ENCODE measurements at regions not wholly inside any gene's neighbourhood (a gene's known extent, or its start where the extent isn't known, plus 50 kb on each side); places are given as distances from the start of the nearest gene placed in this dataset.

GRCh38 chr10:10133281-10133680, 884.4 kb upstream of the CELF2 start:
- ChIA-PET CTCF (no interaction called here), POLR2A (no interaction called here)
- no TSS peak for BruUV-seq (replicated peaks)
- intact Hi-C loops (cut with micrococcal nuclease; ENCODE audit: unreplicated experiment), result no loop called here
- H3K36me3 ChIP-seq (ENCODE audit: control insufficient read depth, insufficient read depth, low read length), result no peaks in the 10 kb centered on the region
- TF ChIP-seq CTCF (IDR thresholded peaks at IDR 0.05; ENCODE audit: insufficient read depth in 1 of 2, low read depth in 1 of 2, low read length in 1 of 2, severe bottlenecking in 1 of 2, unreplicated experiment in 1 of 2), result no peak
- H3K27me3 ChIP-seq (replicated peaks; ENCODE audit: control insufficient read depth, insufficient read depth, low read length), result no peaks in the 10 kb centered on the region
- no peaks in the 10 kb centered on the region for H3K36me3 Mint-ChIP-seq (ENCODE audit: insufficient read depth, unreplicated experiment)
- H3K27ac Mint-ChIP-seq (ENCODE audit: unreplicated experiment), result no peak overlapping the region
- H3K4me3 ChIP-seq (ENCODE audit: low read depth, low read length), result no peak overlapping the region
- no peaks in the 10 kb centered on the region for H3K9me3 Mint-ChIP-seq (ENCODE audit: unreplicated experiment)
- DNase-seq, result no peak
- no peaks in the 10 kb centered on the region for H3K4me1 ChIP-seq
- no peak overlapping the region for H3K4me3 Mint-ChIP-seq (ENCODE audit: unreplicated experiment)
- no peaks in the 10 kb centered on the region for H3K4me1 Mint-ChIP-seq (ENCODE audit: low read depth, unreplicated experiment)
- no peaks in the 10 kb centered on the region for H3K9me3 ChIP-seq
- peaks cover 3% of the 10 kb centered on the region for H3K27me3 Mint-ChIP-seq (ENCODE audit: insufficient read depth, unreplicated experiment)

GRCh38 chr10:10138685-10139084, 879.0 kb upstream of the CELF2 start:
- Histone ChIP-seq H3K36me3 (ENCODE audit: control insufficient read depth, insufficient read depth, low read length) (no peaks in the 10 kb centered on the region), H3K4me3 (ENCODE audit: low read depth, low read length) (no peak overlapping the region), H3K27me3 (replicated peaks; ENCODE audit: control insufficient read depth, insufficient read depth, low read length) (no peaks in the 10 kb centered on the region; the same call in 1 of the 2 replicates), H3K4me1 (no peaks in the 10 kb centered on the region), H3K9me3 (no peaks in the 10 kb centered on the region)
- no peaks in the 10 kb centered on the region for H3K36me3 Mint-ChIP-seq (ENCODE audit: insufficient read depth, unreplicated experiment)
- BruUV-seq (replicated peaks), result no TSS peak
- H3K4me1 Mint-ChIP-seq (ENCODE audit: low read depth, unreplicated experiment), result no peaks in the 10 kb centered on the region
- no peaks in the 10 kb centered on the region for H3K9me3 Mint-ChIP-seq (ENCODE audit: unreplicated experiment)
- intact Hi-C loops (cut with micrococcal nuclease; ENCODE audit: unreplicated experiment), result no loop called here
- CTCF ChIA-PET, result no interaction called here
- H3K4me3 Mint-ChIP-seq (ENCODE audit: unreplicated experiment), result no peak overlapping the region
- no peak overlapping the region for H3K27ac Mint-ChIP-seq (ENCODE audit: unreplicated experiment)
- no peak for TF ChIP-seq CTCF (IDR thresholded peaks at IDR 0.05; ENCODE audit: insufficient read depth in 1 of 2, low read depth in 1 of 2, low read length in 1 of 2, severe bottlenecking in 1 of 2, unreplicated experiment in 1 of 2)
- no peak for DNase-seq
- H3K27me3 Mint-ChIP-seq (ENCODE audit: insufficient read depth, unreplicated experiment), result peaks cover 7% of the 10 kb centered on the region
- POLR2A ChIA-PET, result no interaction called here

- ChIA-PET POLR2A (no interaction called here), CTCF (no interaction called here)
- no peak overlapping the region for H3K4me3 Mint-ChIP-seq (ENCODE audit: unreplicated experiment)
- Histone ChIP-seq H3K4me3 (ENCODE audit: low read depth, low read length) (no peak overlapping the region), H3K4me1 (no peaks in the 10 kb centered on the region), H3K9me3 (no peaks in the 10 kb centered on the region), H3K36me3 (ENCODE audit: control insufficient read depth, insufficient read depth, low read length) (no peaks in the 10 kb centered on the region), H3K27me3 (replicated peaks; ENCODE audit: control insufficient read depth, insufficient read depth, low read length) (no peaks in the 10 kb centered on the region; the same call in 1 of the 2 replicates)
- no peaks in the 10 kb centered on the region for H3K36me3 Mint-ChIP-seq (ENCODE audit: insufficient read depth, unreplicated experiment)
- DNase-seq, result no peak
- BruUV-seq (replicated peaks), result no TSS peak
- no peaks in the 10 kb centered on the region for H3K9me3 Mint-ChIP-seq (ENCODE audit: unreplicated experiment)
- no peaks in the 10 kb centered on the region for H3K4me1 Mint-ChIP-seq (ENCODE audit: low read depth, unreplicated experiment)
- TF ChIP-seq CTCF (IDR thresholded peaks at IDR 0.05; ENCODE audit: insufficient read depth in 1 of 2, low read depth in 1 of 2, low read length in 1 of 2, severe bottlenecking in 1 of 2, unreplicated experiment in 1 of 2), result no peak
- H3K27ac Mint-ChIP-seq (ENCODE audit: unreplicated experiment), result no peak overlapping the region
- H3K27me3 Mint-ChIP-seq (ENCODE audit: insufficient read depth, unreplicated experiment), result peaks cover 7% of the 10 kb centered on the region
- intact Hi-C loops (cut with micrococcal nuclease; ENCODE audit: unreplicated experiment), result no loop called here
These were observed 875.8 kb upstream of the CELF2 start for GRCh38 chr10:10141782-10142382.
